Caco-2 (cell line): ENCODE measurements at regions not wholly inside any gene's neighbourhood (a gene's known extent, or its start where the extent isn't known, plus 50 kb on each side); places are given as distances from the start of the nearest gene placed in this dataset.

Experiments
- BruUV-seq: library from RNA; stranded (reverse); fragments of 400-500 nt; replicated peaks from 2 replicates; lab custom pipeline; 2021; lab: Mats Ljungman, UMichigan
- CTCF ChIA-PET: fragments of 300-600 bp; sonication (Branson Sonifier 250); formaldehyde crosslinking; loops from one replicate; lab custom pipeline; 2022; ENCODE audit warnings: antibody characterized with exemption; lab: Charles Lee
- POLR2A ChIA-PET: fragments of 300-600 bp; sonication (Branson Sonifier 250); formaldehyde crosslinking; loops from one replicate; lab custom pipeline; 2022; ENCODE audit warnings: antibody characterized with exemption; lab: Charles Lee
- DNase-seq, 2 experiments: peaks; one replicate each; pipeline versions ENCODE4 v3.0.0 to v3.0.0-alpha.2; 2020 to 2022
- H3K27me3 ChIP-seq: replicated peaks from 2 replicates; pipeline ENCODE4 v1.6.0; 2011; ENCODE audit warnings: low read length; ENCODE audit not compliant: control insufficient read depth, insufficient read depth
- H3K36me3 ChIP-seq: 2 replicates; pipeline ENCODE4 v1.5.1; 2011; ENCODE audit warnings: low read length; ENCODE audit not compliant: control insufficient read depth, insufficient read depth
- H3K4me1 ChIP-seq: fragments of 250-450 bp; sonication (Bioruptor Pico); 2 replicates; pipeline ENCODE4 v1.5.1; 2020; ENCODE audit warnings: mild to moderate bottlenecking
- H3K4me3 ChIP-seq: 2 replicates; pipeline ENCODE4 v1.5.1; 2011; ENCODE audit warnings: low read depth, mild to moderate bottlenecking, control low read depth, low read length
- H3K9me3 ChIP-seq: fragments of 250-450 bp; sonication (Bioruptor Pico); 2 replicates; pipeline ENCODE4 v1.5.1; 2020; ENCODE audit warnings: mild to moderate bottlenecking, moderate library complexity
- H3K27ac Mint-ChIP-seq: one replicate; pipeline ENCODE4 v1.8.0; 2022; ENCODE audit warnings: mixed read lengths; ENCODE audit not compliant: unreplicated experiment
- H3K27me3 Mint-ChIP-seq: one replicate; pipeline ENCODE4 v1.8.0; 2022; ENCODE audit warnings: mixed read lengths; ENCODE audit not compliant: insufficient read depth, unreplicated experiment
- H3K36me3 Mint-ChIP-seq: one replicate; pipeline ENCODE4 v1.8.0; 2022; ENCODE audit warnings: mild to moderate bottlenecking, mixed read lengths; ENCODE audit not compliant: insufficient read depth, unreplicated experiment
- H3K4me1 Mint-ChIP-seq: one replicate; pipeline ENCODE4 v1.8.0; 2022; ENCODE audit warnings: low read depth, mixed read lengths; ENCODE audit not compliant: unreplicated experiment
- H3K4me3 Mint-ChIP-seq: one replicate; pipeline ENCODE4 v1.8.0; 2022; ENCODE audit warnings: mild to moderate bottlenecking, moderate library complexity, mixed read lengths; ENCODE audit not compliant: unreplicated experiment
- H3K9me3 Mint-ChIP-seq: one replicate; pipeline ENCODE4 v1.8.0; 2022; ENCODE audit warnings: mixed read lengths; ENCODE audit not compliant: unreplicated experiment
- CTCF ChIP-seq, 2 experiments: fragments of 200-600 bp in 1 of 2; IDR thresholded peaks; 1 replicate in 1 of 2; 2 replicates in 1 of 2; pipeline versions ENCODE4 v1.5.1 to v1.8.0; 2011 to 2022; ENCODE audit warnings: antibody characterized with exemption in 1 of 2, control low read depth in 1 of 2, inconsistent platforms in 1 of 2, low read depth in 1 of 2, low read length in 1 of 2, mild to moderate bottlenecking in 1 of 2, moderate library complexity in 1 of 2; ENCODE audit not compliant: insufficient read depth in 1 of 2, severe bottlenecking in 1 of 2, unreplicated experiment in 1 of 2
- intact Hi-C: fragments of 100-400 bp; cut with micrococcal nuclease; formaldehyde crosslinking; loops from one replicate; pipeline ENCODE4 v1.10.0; 2022; ENCODE audit not compliant: unreplicated experiment

DNA sequence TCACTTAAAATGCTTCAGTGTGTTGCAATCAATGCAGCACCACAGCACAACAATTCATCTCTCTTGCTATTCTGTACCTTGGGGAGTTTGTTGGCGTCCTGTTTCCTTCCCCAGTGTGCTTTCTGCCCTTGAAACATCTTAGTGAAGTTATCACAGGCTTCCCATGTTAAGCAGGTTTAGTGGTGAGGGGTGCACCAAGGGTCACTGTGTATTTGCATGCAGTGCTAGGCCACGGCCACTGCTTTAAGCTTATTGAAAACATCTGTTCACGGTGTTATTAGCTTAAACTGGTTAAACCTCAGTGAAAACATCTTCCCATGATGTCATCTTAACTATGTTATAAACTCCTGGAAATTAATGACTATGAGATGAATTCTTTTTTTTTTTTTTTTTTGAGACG, 217.3 kb upstream of the GOLIM4 start:
- BruUV-seq, result no TSS peak
- no peak overlapping the region for H3K4me3 Mint-ChIP-seq
- no peak for DNase-seq
- POLR2A ChIA-PET, result no interaction called here
- no peaks in the 10 kb centered on the region for H3K9me3 ChIP-seq
- intact Hi-C loops, result no loop called here
- H3K4me1 ChIP-seq, result no peaks in the 10 kb centered on the region
- H3K36me3 ChIP-seq, result no peaks in the 10 kb centered on the region
- CTCF ChIA-PET, result no interaction called here
- TF ChIP-seq CTCF (IDR thresholded peaks at IDR 0.05; ENCODE audit: insufficient read depth in 1 of 2, low read depth in 1 of 2, low read length in 1 of 2, severe bottlenecking in 1 of 2, unreplicated experiment in 1 of 2), result no peak
- no peaks in the 10 kb centered on the region for H3K9me3 Mint-ChIP-seq
- H3K27me3 ChIP-seq, result no peaks in the 10 kb centered on the region
- no peak overlapping the region for H3K27ac Mint-ChIP-seq
- H3K4me3 ChIP-seq, result no peak overlapping the region
- no peaks in the 10 kb centered on the region for H3K36me3 Mint-ChIP-seq
- H3K27me3 Mint-ChIP-seq, result no peaks in the 10 kb centered on the region
- H3K4me1 Mint-ChIP-seq, result no peaks in the 10 kb centered on the region

DNA sequence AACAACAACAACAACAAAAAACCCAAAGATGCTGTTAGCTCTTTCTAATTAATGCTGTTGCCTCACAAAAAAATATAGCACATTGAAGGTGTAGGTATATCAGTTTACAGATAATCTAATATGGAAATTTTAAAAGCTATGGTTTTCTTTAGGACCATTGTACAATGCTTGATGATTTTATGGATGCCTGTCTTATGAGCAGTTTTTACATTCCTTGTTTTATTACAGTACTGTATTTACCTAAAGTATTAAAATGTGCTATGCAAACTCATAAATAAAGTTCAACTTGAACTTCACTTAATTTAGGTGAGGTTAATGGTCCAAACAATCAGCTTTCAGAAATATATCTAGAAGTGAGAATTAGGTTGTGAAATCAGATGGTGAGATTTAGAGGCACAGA, 212.2 kb upstream of the GOLIM4 start:
- CTCF ChIA-PET, result no interaction called here
- DNase-seq, result no peak

GRCh38 chr3:168295027-168295426, 199.3 kb upstream of the GOLIM4 start:
- Histone ChIP-seq H3K9me3 (no peaks in the 10 kb centered on the region), H3K4me3 (no peak overlapping the region), H3K27me3 (no peaks in the 10 kb centered on the region), H3K36me3 (no peaks in the 10 kb centered on the region), H3K4me1 (no peaks in the 10 kb centered on the region)
- H3K27ac Mint-ChIP-seq, result no peak overlapping the region
- intact Hi-C loops, result no loop called here
- H3K36me3 Mint-ChIP-seq, result no peaks in the 10 kb centered on the region
- no peaks in the 10 kb centered on the region for H3K4me1 Mint-ChIP-seq
- no peak for DNase-seq
- ChIA-PET CTCF (no interaction called here), POLR2A (no interaction called here)
- H3K27me3 Mint-ChIP-seq, result peaks cover 3% of the 10 kb centered on the region
- H3K9me3 Mint-ChIP-seq, result no peaks in the 10 kb centered on the region
- no peak overlapping the region for H3K4me3 Mint-ChIP-seq
- BruUV-seq, result no TSS peak
- TF ChIP-seq CTCF (IDR thresholded peaks at IDR 0.05; ENCODE audit: insufficient read depth in 1 of 2, low read depth in 1 of 2, low read length in 1 of 2, severe bottlenecking in 1 of 2, unreplicated experiment in 1 of 2), result no peak

More for the DNA sequence above, 212.2 kb upstream of the GOLIM4 start:
- Histone ChIP-seq H3K27me3 (no peaks in the 10 kb centered on the region), H3K36me3 (no peaks in the 10 kb centered on the region), H3K9me3 (no peaks in the 10 kb centered on the region), H3K4me1 (no peaks in the 10 kb centered on the region), H3K4me3 (no peak overlapping the region)
- TF ChIP-seq CTCF (IDR thresholded peaks at IDR 0.05; ENCODE audit: insufficient read depth in 1 of 2, low read depth in 1 of 2, low read length in 1 of 2, severe bottlenecking in 1 of 2, unreplicated experiment in 1 of 2), result no peak
- BruUV-seq, result no TSS peak
- H3K9me3 Mint-ChIP-seq, result no peaks in the 10 kb centered on the region
- intact Hi-C loops, result no loop called here
- POLR2A ChIA-PET, result no interaction called here
- no peaks in the 10 kb centered on the region for H3K36me3 Mint-ChIP-seq
- H3K4me3 Mint-ChIP-seq, result no peak overlapping the region
- no peaks in the 10 kb centered on the region for H3K4me1 Mint-ChIP-seq
- no peaks in the 10 kb centered on the region for H3K27me3 Mint-ChIP-seq
- no peak overlapping the region for H3K27ac Mint-ChIP-seq
